Activated T-helper 1 cell treated with Interleukin-2 at 50 U/mL for 16 hours (primary cell): ENCODE measurements at regions not wholly inside any gene's neighbourhood (a gene's known extent, or its start where the extent isn't known, plus 50 kb on each side); places are given as distances from the start of the nearest gene placed in this dataset.

Source experiments
- DNase-seq: peaks from one replicate; pipeline ENCODE4 v3.0.0-alpha.2; 2020; ENCODE audit warnings: low read depth

- no peak for DNase-seq
These were observed 102.9 kb downstream of the CTTN start for GRCh38 chr11:70501051-70501901.

DNA sequence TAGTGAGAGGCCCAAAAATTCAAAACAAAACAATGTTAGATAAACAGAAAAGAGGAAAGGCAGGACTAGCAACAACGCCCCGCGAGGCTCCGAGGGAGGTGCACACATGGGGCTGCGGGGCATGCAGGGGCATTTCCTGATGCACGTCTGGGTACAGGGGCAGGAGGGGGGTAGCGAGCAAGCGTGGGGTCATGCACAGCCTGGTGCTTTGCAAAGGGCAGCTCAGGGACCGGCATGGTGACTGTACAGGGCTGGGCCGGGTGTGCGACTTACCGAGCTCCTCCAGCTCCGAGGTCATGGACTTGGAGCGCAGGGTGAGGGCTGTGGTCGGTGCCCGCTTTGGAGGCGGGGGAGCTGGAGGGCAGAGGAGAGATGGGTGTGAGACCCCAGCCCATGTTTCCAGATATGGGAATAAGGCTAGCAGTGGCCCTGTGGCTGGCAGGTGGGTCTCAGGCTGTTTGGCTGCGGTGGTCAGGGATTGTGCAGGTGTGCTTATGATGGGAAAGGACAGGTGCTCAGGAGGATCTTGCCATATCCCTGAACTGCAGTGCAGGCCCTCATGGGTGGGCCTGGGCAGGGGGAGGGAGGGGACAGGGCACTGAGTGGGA lies 103.7 kb downstream of the CTTN start:
- no peak for DNase-seq

DNA sequence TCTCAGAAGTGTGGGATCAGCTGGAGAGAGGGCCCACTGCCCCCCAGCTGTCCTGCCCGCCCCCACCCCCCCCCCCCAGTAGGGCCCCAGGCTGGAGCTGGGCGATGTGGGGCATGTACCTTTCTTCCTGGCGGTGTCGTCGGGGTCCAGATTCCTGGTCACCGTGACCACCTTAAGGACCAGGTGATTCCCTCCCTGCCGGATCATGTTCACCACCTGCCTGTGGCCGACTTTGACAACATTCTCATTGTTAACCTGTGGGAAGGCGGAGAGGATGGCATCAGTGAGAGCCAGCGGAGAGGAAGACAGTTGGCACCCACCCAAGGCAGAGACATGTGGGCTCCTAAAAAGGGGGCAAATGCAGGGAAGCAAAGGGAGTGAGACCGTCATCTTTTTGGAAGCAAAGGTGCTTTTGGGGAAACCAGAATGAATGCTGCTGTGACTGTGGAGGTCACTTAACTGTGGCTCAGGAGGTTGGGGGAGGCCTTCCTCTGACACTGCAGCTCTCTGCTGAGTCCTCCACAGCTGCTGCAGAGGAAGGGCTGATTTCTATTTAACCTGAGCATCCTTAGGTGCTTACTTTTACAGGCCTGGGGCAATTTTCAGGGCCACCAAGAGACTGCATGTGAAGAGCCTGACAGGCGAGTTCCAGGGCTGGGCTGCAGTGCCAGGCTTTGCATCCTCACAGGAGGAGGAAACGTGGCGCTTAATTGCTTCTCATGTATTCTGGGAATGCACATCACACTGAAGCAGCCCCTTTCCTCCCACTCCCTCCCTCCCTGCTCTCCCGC lies 104.5 kb downstream of the CTTN start:
- DNase-seq = no peak

DNA sequence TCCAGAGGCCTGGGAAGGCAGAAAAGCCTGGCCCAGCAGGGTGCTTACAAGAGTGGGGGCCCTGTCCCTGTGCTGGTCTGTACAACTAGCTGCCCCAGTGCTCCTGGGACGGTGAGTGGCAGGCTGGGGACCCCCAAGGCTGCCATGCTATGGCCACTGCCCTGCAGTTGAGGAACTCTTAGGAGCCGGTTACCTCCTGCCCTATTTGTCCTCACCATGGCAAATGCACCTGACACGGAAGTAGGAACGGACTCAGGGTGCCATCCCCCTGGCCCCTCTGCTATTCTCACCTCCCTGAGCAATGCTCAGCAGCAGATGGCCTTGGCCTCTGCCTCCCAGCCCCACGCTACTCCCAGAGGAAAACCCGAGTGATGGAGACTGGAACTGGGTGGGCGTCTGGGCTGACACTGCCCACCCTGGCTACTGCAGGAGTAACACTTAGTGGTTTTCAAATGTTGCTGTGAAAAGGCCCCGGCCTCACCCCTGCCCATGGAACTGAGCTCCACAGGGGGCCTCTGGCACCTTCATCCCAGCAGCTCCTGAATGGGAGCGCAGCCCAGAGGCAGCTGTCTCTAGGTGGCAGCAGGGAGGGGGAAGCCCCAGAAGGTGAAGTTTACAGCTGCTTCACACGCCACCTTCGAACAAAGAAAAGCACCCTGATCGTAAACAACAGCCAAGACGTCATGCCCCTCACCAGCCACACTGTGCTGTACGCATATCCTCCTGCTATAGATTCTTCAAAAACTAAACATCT lies 105.3 kb downstream of the CTTN start:
- DNase-seq = no peak

- no peak for DNase-seq
These were observed 106.1 kb downstream of the CTTN start for GRCh38 chr11:70504246-70505020.

- DNase-seq = no peak
These were observed 107.0 kb downstream of the CTTN start for GRCh38 chr11:70505331-70505731.

- DNase-seq = no peak
These were observed 107.7 kb downstream of the CTTN start for GRCh38 chr11:70505761-70506657.

DNA sequence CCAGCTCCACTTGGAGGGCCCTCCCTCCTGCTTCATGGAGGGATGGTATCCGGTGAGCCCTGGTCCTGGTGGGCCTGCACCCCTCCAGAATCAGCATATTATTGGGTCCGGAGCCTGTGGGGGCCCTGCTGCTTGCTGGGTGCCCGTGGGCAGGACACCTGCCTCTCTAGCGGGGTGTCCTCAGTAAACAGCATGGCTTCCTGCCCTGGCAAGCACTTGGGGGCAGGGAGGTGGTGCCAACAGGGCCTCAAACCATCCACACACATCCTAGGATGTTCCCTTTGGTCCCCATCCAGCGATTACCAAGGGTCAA lies 108.3 kb downstream of the CTTN start:
- no peak for DNase-seq

DNA sequence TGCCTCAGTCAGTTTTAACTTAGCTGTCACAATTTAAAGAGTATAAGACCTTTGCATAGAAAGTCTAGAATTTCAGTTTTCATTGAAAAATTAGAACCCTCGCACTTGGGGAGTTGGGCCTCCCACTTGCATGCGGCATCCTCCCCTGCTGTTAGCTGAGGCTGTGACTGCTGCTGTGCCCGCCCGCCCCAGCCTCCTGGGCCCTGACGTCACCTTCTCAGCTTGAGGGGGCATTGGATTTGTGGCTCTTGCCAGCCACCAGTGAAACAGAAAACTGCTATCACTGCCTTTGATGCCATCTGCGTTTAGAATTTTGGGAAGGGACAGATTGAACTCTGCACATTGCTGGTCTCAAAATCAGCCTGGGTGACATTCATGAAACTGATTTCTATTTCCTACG lies 108.7 kb downstream of the CTTN start:
- DNase-seq = no peak

GRCh38 chr11:70507466-70508230 lies 109.3 kb downstream of the CTTN start:
- no peak for DNase-seq

GRCh38 chr11:70508231-70508480 lies 109.8 kb downstream of the CTTN start:
- DNase-seq = no peak

DNA sequence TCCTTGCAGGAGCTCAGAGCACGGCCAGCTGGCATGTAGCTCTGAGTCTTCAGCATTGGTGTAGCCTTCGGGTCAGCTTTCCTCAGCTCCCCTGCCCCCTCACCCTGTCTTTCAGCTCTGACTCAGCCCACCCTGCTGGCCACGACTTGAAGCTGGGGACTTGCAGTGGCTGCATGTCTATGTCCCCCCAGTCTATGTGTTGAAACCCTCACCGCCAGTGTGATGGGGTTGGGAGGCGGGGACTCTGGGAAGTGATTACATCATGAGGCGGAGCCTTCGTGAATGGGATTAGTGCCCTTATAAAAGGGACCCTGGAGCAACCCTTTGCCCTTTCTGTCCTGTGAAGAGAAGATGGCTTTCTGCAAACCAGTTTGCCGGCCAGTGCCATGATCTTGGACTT lies 111.1 kb downstream of the CTTN start:
- no peak for DNase-seq

DNA sequence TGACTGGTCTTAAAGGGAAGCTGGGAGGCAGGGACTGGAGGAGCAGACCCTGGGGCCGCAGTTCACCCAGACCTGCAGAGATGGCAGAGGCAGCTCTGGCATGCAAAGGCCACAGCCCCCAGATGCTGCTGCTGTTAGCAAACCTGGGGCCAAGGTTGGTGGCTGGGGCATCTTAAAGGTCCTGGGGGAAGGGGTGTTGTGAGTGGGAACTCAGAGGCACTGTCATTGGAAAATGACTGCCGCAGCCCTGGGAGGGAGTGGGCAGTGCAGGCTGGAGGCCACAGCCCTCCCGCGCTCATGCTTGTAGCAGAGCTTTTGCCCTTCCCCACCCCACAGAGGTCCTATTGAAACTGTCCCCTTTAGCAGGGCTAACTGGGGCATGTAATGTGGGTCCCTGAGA lies 111.8 kb downstream of the CTTN start:
- no peak for DNase-seq

- DNase-seq = no peak
These were observed 112.2 kb downstream of the CTTN start for GRCh38 chr11:70510571-70510970.

DNA sequence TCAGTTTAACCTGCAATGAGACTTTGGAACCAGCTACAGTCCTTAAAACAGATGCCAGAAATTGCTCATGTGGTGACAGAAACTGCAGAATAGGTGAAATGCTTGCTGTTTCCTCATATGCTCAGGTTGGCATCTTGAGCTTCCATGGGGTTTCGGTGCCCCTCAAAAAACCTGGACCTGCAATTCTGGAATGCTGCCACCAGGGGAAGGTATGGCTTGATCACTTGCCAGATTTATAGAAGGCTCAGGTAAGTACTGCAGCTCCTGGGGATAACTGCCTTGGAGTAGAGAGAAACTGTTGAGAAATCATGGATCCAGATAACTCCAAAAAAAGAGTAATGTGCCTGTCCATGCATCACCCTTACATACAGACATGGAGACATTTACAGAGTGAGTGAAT lies 113.0 kb downstream of the CTTN start:
- DNase-seq = no peak

DNA sequence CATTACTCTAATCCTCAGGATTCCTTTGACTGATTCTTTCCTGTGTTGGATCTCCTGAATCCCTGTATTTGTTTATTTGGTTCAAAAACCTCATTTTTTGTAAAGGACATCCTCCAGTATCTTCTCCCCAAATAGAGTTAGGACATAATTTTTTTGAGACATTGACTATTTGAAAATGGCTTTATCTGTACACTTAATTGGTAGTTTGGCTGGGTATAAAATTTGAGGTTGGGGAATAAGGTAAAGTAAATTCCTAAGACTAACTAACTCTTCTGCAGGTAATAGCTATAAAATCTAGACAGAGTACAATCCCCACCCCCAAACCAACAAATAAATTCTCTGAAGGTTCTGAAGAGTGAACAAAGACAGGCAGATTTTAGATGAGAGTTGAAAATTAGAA lies 114.4 kb downstream of the CTTN start:
- DNase-seq = no peak

GRCh38 chr11:70517203-70517602 lies 118.9 kb downstream of the CTTN start:
- no peak for DNase-seq

- no peak for DNase-seq
These were observed 119.9 kb downstream of the CTTN start for GRCh38 chr11:70517988-70518907.

GRCh38 chr11:70519117-70519516 lies 120.8 kb downstream of the CTTN start:
- no peak for DNase-seq
